ENCODE measurements at regions not wholly inside any gene's neighbourhood (a gene's known extent, or its start where the extent isn't known, plus 50 kb on each side); places are given as distances from the start of the nearest gene placed in this dataset.

GRCh38 chr1:38261574-38261973 lies 215.0 kb upstream of the POU3F1 start:
- Histone ChIP-seq H3K4me1 (no peaks in the 10 kb centered on the region), H3K4me3 (no peak overlapping the region), H3K27me3 (peaks cover 59% of the 10 kb centered on the region), H3K27ac (no peak overlapping the region), H3K9me3 (peaks cover 0 to 20% (median 0%) of the 10 kb centered on the region in 3 donors), H3K36me3 (no peaks in the 10 kb centered on the region)
- TF ChIP-seq POLR2AphosphoS5 (IDR thresholded peaks at IDR 0.05) (no peak), POLR2A (IDR thresholded peaks at IDR 0.05) (no peak), CTCF (IDR thresholded peaks at IDR 0.05) (no peak), EP300 (IDR thresholded peaks at IDR 0.05) (no peak)
- ATAC-seq: no peak
- WGBS, 2 donors (ENCODE audit: low coverage in 1 of 2): 50 to 51% methylated on average over 2 of the region's 4 CpGs

DNA sequence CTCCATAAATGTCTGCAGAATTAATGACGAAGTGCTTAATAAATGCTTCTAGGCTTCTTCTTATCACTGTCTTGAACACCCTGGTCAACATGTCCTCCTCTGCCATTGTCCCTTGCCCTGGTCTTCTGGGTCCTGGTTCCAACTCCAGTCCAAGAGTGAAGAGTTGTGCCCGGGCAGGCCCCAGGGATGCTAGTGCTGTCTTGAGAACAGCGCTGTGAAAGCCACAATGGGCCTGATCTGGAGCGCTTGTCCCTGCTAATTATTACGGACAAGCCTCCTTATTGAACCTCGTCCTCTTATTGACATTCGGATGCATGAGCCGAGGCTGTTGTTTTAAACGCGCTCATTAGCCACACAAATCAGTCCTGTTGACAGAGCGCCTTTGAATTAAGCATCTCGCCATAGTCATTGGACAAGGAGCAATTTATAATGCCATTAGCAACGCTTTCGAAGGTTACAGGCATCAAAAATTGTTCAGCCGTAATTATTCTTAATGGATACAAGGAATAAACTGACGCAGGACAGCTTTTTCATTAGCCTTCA lies 211.6 kb upstream of the POU3F1 start:
- H3K9me3 ChIP-seq: peaks cover 0 to 20% (median 0%) of the 10 kb centered on the region in 3 donors
- H3K36me3 ChIP-seq: no peaks in the 10 kb centered on the region
- no peak for ATAC-seq
- TF ChIP-seq EP300 (IDR thresholded peaks at IDR 0.05) (no peak), POLR2AphosphoS5 (IDR thresholded peaks at IDR 0.05) (no peak), POLR2A (IDR thresholded peaks at IDR 0.05) (no peak), CTCF (IDR thresholded peaks at IDR 0.05) (no peak)
- H3K27ac ChIP-seq: no peak overlapping the region
- H3K4me3 ChIP-seq: no peak overlapping the region
- 71 to 85% methylated on average over 9 to 15 of the region's 16 CpGs for WGBS, 2 donors (ENCODE audit: low coverage in 1 of 2)
- no peaks in the 10 kb centered on the region for H3K4me1 ChIP-seq
- H3K27me3 ChIP-seq: peaks cover 63% of the 10 kb centered on the region

DNA sequence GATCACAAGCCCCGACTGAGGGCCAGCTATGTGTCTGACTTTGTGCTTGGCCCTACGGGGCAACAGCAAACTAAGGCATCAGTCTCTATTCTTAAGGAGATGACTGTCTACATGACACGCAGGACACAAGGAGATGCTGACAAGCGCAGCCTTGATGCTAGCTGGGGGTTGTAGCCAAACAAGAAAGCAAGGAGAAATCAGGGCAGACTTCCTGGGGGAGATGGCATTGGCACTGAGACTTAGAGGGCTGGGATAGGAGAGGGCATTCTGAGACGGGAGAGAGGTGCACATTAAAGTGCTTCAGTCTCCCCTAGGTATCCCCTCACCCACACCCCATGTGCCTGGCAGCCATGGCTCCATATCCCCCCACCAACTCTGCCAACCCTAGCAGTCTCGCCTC lies 210.8 kb upstream of the POU3F1 start:
- 53 to 73% methylated on average over 6 of the region's 6 CpGs for WGBS, 2 donors (ENCODE audit: low coverage in 1 of 2)
- ATAC-seq: no peak
- Histone ChIP-seq H3K27me3 (peaks cover 65% of the 10 kb centered on the region), H3K9me3 (peaks cover 0 to 20% (median 0%) of the 10 kb centered on the region in 3 donors), H3K27ac (no peak overlapping the region), H3K4me1 (no peaks in the 10 kb centered on the region), H3K4me3 (no peak overlapping the region), H3K36me3 (no peaks in the 10 kb centered on the region)
- TF ChIP-seq POLR2AphosphoS5 (IDR thresholded peaks at IDR 0.05) (no peak), POLR2A (IDR thresholded peaks at IDR 0.05) (no peak), EP300 (IDR thresholded peaks at IDR 0.05) (no peak), CTCF (IDR thresholded peaks at IDR 0.05) (no peak)

- Histone ChIP-seq H3K36me3 (no peaks in the 10 kb centered on the region), H3K27me3 (peaks cover 52% of the 10 kb centered on the region), H3K4me3 (no peak overlapping the region), H3K27ac (no peak overlapping the region), H3K9me3 (peaks cover 0 to 20% (median 0%) of the 10 kb centered on the region in 3 donors), H3K4me1 (no peaks in the 10 kb centered on the region)
- WGBS, 2 donors (ENCODE audit: low coverage in 1 of 2): 8% methylated on average over 2 of the region's 9 CpGs; no CpG with 5 or more reads in 1 of the 2 donors
- no peak for ATAC-seq
- TF ChIP-seq POLR2AphosphoS5 (IDR thresholded peaks at IDR 0.05) (no peak), EP300 (IDR thresholded peaks at IDR 0.05) (no peak), POLR2A (IDR thresholded peaks at IDR 0.05) (no peak), CTCF (IDR thresholded peaks at IDR 0.05) (no peak)
These were observed 209.5 kb upstream of the POU3F1 start for GRCh38 chr1:38256072-38256471.

DNA sequence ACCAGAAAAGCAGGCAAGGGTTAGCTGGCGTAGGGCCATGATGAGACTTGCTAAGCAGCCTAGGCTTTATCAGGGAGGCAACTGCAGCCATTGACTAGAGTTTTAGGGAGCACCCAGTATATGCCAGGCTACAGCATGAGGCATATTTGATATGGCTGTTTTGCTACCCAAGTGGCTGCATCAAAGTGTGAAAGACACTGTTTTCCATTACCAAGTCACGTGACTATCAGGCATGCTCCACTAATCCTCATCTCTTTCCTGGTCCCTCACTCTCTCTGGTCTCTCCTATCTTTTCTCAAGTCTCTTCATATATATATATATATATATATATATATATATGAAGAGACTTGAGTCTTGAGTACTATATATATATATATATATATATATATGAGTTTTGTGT lies 206.7 kb upstream of the POU3F1 start:
- Histone ChIP-seq H3K4me3 (no peak overlapping the region), H3K36me3 (no peaks in the 10 kb centered on the region), H3K9me3 (no peaks in the 10 kb centered on the region), H3K4me1 (no peaks in the 10 kb centered on the region), H3K27me3 (peaks cover 58% of the 10 kb centered on the region), H3K27ac (no peak overlapping the region)
- 88 to 94% methylated on average over 1 to 2 of the region's 2 CpGs for WGBS, 2 donors (ENCODE audit: low coverage in 1 of 2)
- ATAC-seq: no peak
- no peak for TF ChIP-seq CTCF (IDR thresholded peaks at IDR 0.05)
- no peak for TF ChIP-seq EP300 (IDR thresholded peaks at IDR 0.05)
- no peak for TF ChIP-seq POLR2A (IDR thresholded peaks at IDR 0.05)
- TF ChIP-seq POLR2AphosphoS5 (IDR thresholded peaks at IDR 0.05): no peak
